HepG2 (cell line): ENCODE measurements at regions not wholly inside any gene's neighbourhood (a gene's known extent, or its start where the extent isn't known, plus 50 kb on each side); places are given as distances from the start of the nearest gene placed in this dataset.

Experiments
- ATAC-seq: fragments of 200-7000 bp; cut with Tn5 transposase; 3 replicates; pipeline ENCODE4 v1.9.1; 2020; ENCODE audit warnings: mild to moderate bottlenecking, moderate library complexity
- BruUV-seq: library from RNA; stranded (reverse); fragments of 400-500 nt; replicated peaks from 2 replicates; lab custom pipeline; 2021; lab: Mats Ljungman, UMichigan
- CTCF ChIA-PET: fragments of 300-600 bp; formaldehyde crosslinking; extraction: SDS; loops from one replicate; lab custom pipeline; 2021; ENCODE audit warnings: low total read pairs, inconsistent platforms, low intra/inter-chr PET ratio; lab: Yijun Ruan, JAX
- POLR2A ChIA-PET: fragments of 350-600 bp; sonication (Branson Sonifier 250); formaldehyde crosslinking; loops from one replicate; lab custom pipeline; 2020; ENCODE audit warnings: antibody characterized with exemption, inconsistent platforms; lab: Yijun Ruan, JAX
- DNase-seq: peaks from one replicate; pipeline ENCODE4 v3.0.0-alpha.2; 2015; ENCODE audit warnings: low spot score
- FAIRE-seq: peaks from 3 replicates; lab custom pipeline; 2011; peaks lifted over from hg19 to GRCh38; lab: Jason Lieb, UNC
- H2AFZ ChIP-seq: one replicate; pipeline ENCODE4 v1.6.1; 2011; ENCODE audit warnings: low read length, inconsistent platforms
- H3K27ac ChIP-seq: fragments of 300-600 bp; 3 replicates; pipeline ENCODE4 v1.8.0; 2011; ENCODE audit warnings: mixed run types, mild to moderate bottlenecking, mixed read lengths, low read length, inconsistent platforms; ENCODE audit not compliant: insufficient read depth; ENCODE audit errors: extremely low read length
- H3K27me3 ChIP-seq, 2 experiments: fragments of 200-600 bp in 1 of 2; 2 replicates in 1 of 2; 3 replicates in 1 of 2; pipeline versions ENCODE4 v1.6.0 to v1.8.0; 2011; ENCODE audit warnings: low read length in 2 of 2, mild to moderate bottlenecking in 2 of 2, moderate library complexity in 2 of 2, inconsistent platforms in 1 of 2; ENCODE audit not compliant: insufficient read depth in 2 of 2, control insufficient read depth in 1 of 2
- H3K36me3 ChIP-seq, 2 experiments: fragments of 200-600 bp in 1 of 2; replicated peaks in 1 of 2; 2 replicates in 1 of 2; 3 replicates in 1 of 2; pipeline versions ENCODE4 v1.5.1 to v1.8.0; 2011; ENCODE audit warnings: low read length in 2 of 2, inconsistent platforms in 1 of 2; ENCODE audit not compliant: insufficient read depth in 2 of 2, control insufficient read depth in 1 of 2
- H3K4me1 ChIP-seq: 2 replicates; pipeline ENCODE4 v1.5.1; 2012; ENCODE audit warnings: low read length, inconsistent platforms; ENCODE audit not compliant: insufficient read depth
- H3K4me2 ChIP-seq: 2 replicates; pipeline ENCODE4 v1.6.0; 2011; ENCODE audit warnings: low read depth, low read length, inconsistent platforms
- H3K4me3 ChIP-seq, 3 experiments: fragments of 200-600 bp in 1 of 3; sonication (generic), shearing (Covaris generic) in 1 of 3; replicated peaks in 1 of 3; 2 replicates each; pipeline ENCODE4 v1.5.1; 2011 to 2016; ENCODE audit warnings: low read length in 3 of 3, inconsistent platforms in 2 of 3, low read depth in 2 of 3, mild to moderate bottlenecking in 2 of 3, control low read depth in 1 of 3, mixed read lengths in 1 of 3; ENCODE audit not compliant: insufficient read depth in 1 of 3
- H3K79me2 ChIP-seq: one replicate; pipeline ENCODE4 v1.6.1; 2011; ENCODE audit warnings: low read length, inconsistent platforms; ENCODE audit not compliant: insufficient read depth
- H3K9ac ChIP-seq: 2 replicates; pipeline ENCODE4 v1.6.0; 2011; ENCODE audit warnings: mild to moderate bottlenecking, low read depth, low read length, inconsistent platforms; ENCODE audit not compliant: insufficient read depth
- H3K9me3 ChIP-seq: 2 replicates; pipeline ENCODE4 v1.5.1; 2012; ENCODE audit warnings: mild to moderate bottlenecking, low read length
- H4K20me1 ChIP-seq: 2 replicates; pipeline ENCODE4 v1.6.0; 2011; ENCODE audit warnings: inconsistent platforms, mild to moderate bottlenecking, low read length, moderate library complexity; ENCODE audit not compliant: insufficient read depth
- BCL6 ChIP-seq: IDR thresholded peaks from 2 replicates; pipeline ENCODE4 v1.6.1; 2016; ENCODE audit warnings: missing genetic modification reagents, missing compliant biosample characterization
- CHCHD3 ChIP-seq: sonication (generic); formaldehyde crosslinking; IDR thresholded peaks from 2 replicates; pipeline ENCODE4 v1.8.0; 2022; ENCODE audit warnings: mild to moderate bottlenecking, missing genetic modification reagents, moderate library complexity
- DNMT3B ChIP-seq: conservative IDR thresholded peaks from 2 replicates; pipeline ENCODE4 v1.6.1; 2016; ENCODE audit warnings: missing biosample characterization, control low read depth
- GTF3A ChIP-seq: sonication (generic); formaldehyde crosslinking; conservative IDR thresholded peaks from 2 replicates; pipeline ENCODE4 v1.4.0; 2020; ENCODE audit warnings: mild to moderate bottlenecking, missing genetic modification reagents
- HOXA7 ChIP-seq: sonication (generic); formaldehyde crosslinking; IDR thresholded peaks from 2 replicates; pipeline ENCODE4 v1.8.1; 2022; ENCODE audit warnings: mild to moderate bottlenecking, missing genetic modification reagents, moderate library complexity
- KDM3A ChIP-seq: IDR thresholded peaks from 2 replicates; pipeline ENCODE4 v1.6.1; 2018; ENCODE audit warnings: low read depth, missing compliant biosample characterization
- MED1 ChIP-seq: sonication (generic); formaldehyde crosslinking; IDR thresholded peaks from 2 replicates; pipeline ENCODE4 v1.4.0; 2020; ENCODE audit warnings: missing genetic modification reagents
- MIXL1 ChIP-seq: IDR thresholded peaks from 2 replicates; pipeline ENCODE4 v1.6.1; 2016
- PRMT3 ChIP-seq: sonication (generic); formaldehyde crosslinking; IDR thresholded peaks from 2 replicates; pipeline ENCODE4 v1.8.1; 2022; ENCODE audit warnings: low read depth, mild to moderate bottlenecking, moderate library complexity, missing genetic modification reagents, borderline replicate concordance
- RAD21 ChIP-seq: fragments of 450-650 bp; formaldehyde crosslinking; IDR thresholded peaks from 2 replicates; pipeline ENCODE4 v1.5.0; 2020; ENCODE audit warnings: mild to moderate bottlenecking
- RORA ChIP-seq: sonication (generic); formaldehyde crosslinking; IDR thresholded peaks from 2 replicates; pipeline ENCODE4 v1.5.0; 2020; ENCODE audit warnings: mild to moderate bottlenecking, missing genetic modification reagents, moderate library complexity
- SMARCC2 ChIP-seq: fragments of 450-650 bp; IDR thresholded peaks from 2 replicates; pipeline ENCODE4 v1.6.1; 2017; ENCODE audit warnings: antibody characterized with exemption, mild to moderate bottlenecking
- WIZ ChIP-seq: sonication (generic); formaldehyde crosslinking; IDR thresholded peaks from 2 replicates; pipeline ENCODE4 v1.5.1; 2020; ENCODE audit warnings: mild to moderate bottlenecking, missing genetic modification reagents
- ZNF207 ChIP-seq: fragments of 450-650 bp; IDR thresholded peaks from 2 replicates; pipeline ENCODE4 v1.6.1; 2016; ENCODE audit warnings: antibody characterized with exemption, borderline replicate concordance
- ZNF432 ChIP-seq: sonication (generic); formaldehyde crosslinking; IDR thresholded peaks from 2 replicates; pipeline ENCODE4 v1.5.0; 2020; ENCODE audit warnings: missing genetic modification reagents, mild to moderate bottlenecking, borderline replicate concordance
- ZNF530 ChIP-seq: sonication (generic); formaldehyde crosslinking; IDR thresholded peaks from 2 replicates; pipeline ENCODE4 v1.5.0; 2020; ENCODE audit warnings: low read depth, mild to moderate bottlenecking, missing genetic modification reagents
- ZNF703 ChIP-seq: sonication (generic); formaldehyde crosslinking; IDR thresholded peaks from 2 replicates; pipeline ENCODE4 v1.5.1; 2020; ENCODE audit warnings: missing genetic modification reagents, mild to moderate bottlenecking, moderate library complexity, borderline replicate concordance
- ZNF850 ChIP-seq: sonication (generic); formaldehyde crosslinking; conservative IDR thresholded peaks from 2 replicates; pipeline ENCODE4 v1.9.0; 2021; ENCODE audit warnings: mild to moderate bottlenecking, missing genetic modification reagents
- WGBS: methylation state at CpG from one replicate; pipeline ENCODE4 v1.1.6; 2017; ENCODE audit warnings: low lambda C conversion rate; 5-methylcytosine and 5-hydroxymethylcytosine counted together
- in situ Hi-C: cut with HindIII; loops from 2 replicates; pipeline ENCODE4 v1.10.0; 2017; ENCODE audit warnings: low pct_unique_long_range_greater_than_20kb; ENCODE audit not compliant: extremely low pct_ligation_motif_present
- intact Hi-C: fragments of 100-400 bp; cut with micrococcal nuclease; formaldehyde crosslinking; loops from one replicate; pipeline ENCODE4 v1.10.0; 2022; ENCODE audit not compliant: unreplicated experiment
- TF ChIP-seq, protein P1 (sequence below): sonication (generic); formaldehyde crosslinking; conservative IDR thresholded peaks from 2 replicates; pipeline ENCODE4 v1.4.0; 2020; ENCODE audit warnings: missing genetic modification reagents

GRCh38 chr13:89812856-89813255 lies 1534.6 kb upstream of the MIR17HG start (continued):
- TF ChIP-seq PRMT3 (CRISPR knock-in tag) (no peak), ZNF530 (CRISPR knock-in tag) (no peak)

- in situ Hi-C loops, result no loop called here
- Histone ChIP-seq H3K4me2 (no peak overlapping the region), H3K79me2 (no peaks in the 10 kb centered on the region), H3K4me1 (no peaks in the 10 kb centered on the region), H3K36me3 (no peaks in the 10 kb centered on the region), H2AFZ (no peak overlapping the region), H3K9ac (no peak overlapping the region), H3K27ac (no peak overlapping the region), H3K27me3 (no peaks in the 10 kb centered on the region), H3K4me3 (no peak overlapping the region), H4K20me1 (no peaks in the 10 kb centered on the region), H3K9me3 (peaks cover 8% of the 10 kb centered on the region; the same call in 1 of the 2 replicates)
- no peak for FAIRE-seq
- ChIA-PET POLR2A (no interaction called here), CTCF (no interaction called here)
- intact Hi-C loops, result no loop called here
- BruUV-seq, result no TSS peak
- ATAC-seq, result no peak
- TF ChIP-seq MIXL1 (CRISPR knock-in tag) (no peak), ZNF703 (no peak), BCL6 (no peak), MED1 (CRISPR knock-in tag) (no peak), DNMT3B (CRISPR knock-in tag) (no peak), RORA (CRISPR knock-in tag) (no peak), HOXA7 (CRISPR knock-in tag) (no peak)
- DNase-seq, result no peak
Measured at GRCh38 chr13:89816404-89816803, 1531.1 kb upstream of the MIR17HG start.

GRCh38 chr13:89822467-89822866 lies 1525.0 kb upstream of the MIR17HG start:
- WGBS, result 6% methylated on average over 4 of the region's 4 CpGs
- no peak for ATAC-seq
- Histone ChIP-seq H3K9me3 (no peaks in the 10 kb centered on the region), H3K9ac (no peak overlapping the region), H3K27me3 (no peaks in the 10 kb centered on the region), H3K4me3 (no peak overlapping the region), H4K20me1 (no peaks in the 10 kb centered on the region), H2AFZ (no peak overlapping the region), H3K4me1 (no peaks in the 10 kb centered on the region), H3K4me2 (no peak overlapping the region), H3K27ac (no peak overlapping the region), H3K79me2 (no peaks in the 10 kb centered on the region), H3K36me3 (no peaks in the 10 kb centered on the region)
- BruUV-seq, result no TSS peak
- intact Hi-C loops, result no loop called here
- no peak for DNase-seq
- TF ChIP-seq ZNF207 (no peak), WIZ (CRISPR knock-in tag) (no peak), RAD21 (CRISPR knock-in tag) (no peak), SMARCC2 (no peak), GTF3A (CRISPR knock-in tag) (no peak), KDM3A (no peak), ZNF850 (no peak), CHCHD3 (CRISPR knock-in tag) (no peak), ZNF432 (CRISPR knock-in tag) (no peak)
- TF ChIP-seq, protein P1, sequence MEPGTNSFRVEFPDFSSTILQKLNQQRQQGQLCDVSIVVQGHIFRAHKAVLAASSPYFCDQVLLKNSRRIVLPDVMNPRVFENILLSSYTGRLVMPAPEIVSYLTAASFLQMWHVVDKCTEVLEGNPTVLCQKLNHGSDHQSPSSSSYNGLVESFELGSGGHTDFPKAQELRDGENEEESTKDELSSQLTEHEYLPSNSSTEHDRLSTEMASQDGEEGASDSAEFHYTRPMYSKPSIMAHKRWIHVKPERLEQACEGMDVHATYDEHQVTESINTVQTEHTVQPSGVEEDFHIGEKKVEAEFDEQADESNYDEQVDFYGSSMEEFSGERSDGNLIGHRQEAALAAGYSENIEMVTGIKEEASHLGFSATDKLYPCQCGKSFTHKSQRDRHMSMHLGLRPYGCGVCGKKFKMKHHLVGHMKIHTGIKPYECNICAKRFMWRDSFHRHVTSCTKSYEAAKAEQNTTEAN, result no peak
- no peak for FAIRE-seq
- in situ Hi-C loops, result no loop called here
- ChIA-PET POLR2A (no interaction called here), CTCF (no interaction called here)
